HepG2 (cell line): ENCODE measurements at regions not wholly inside any gene's neighbourhood (a gene's known extent, or its start where the extent isn't known, plus 50 kb on each side); places are given as distances from the start of the nearest gene placed in this dataset.

ENCODE experiments used
- ATAC-seq: fragments of 200-7000 bp; cut with Tn5 transposase; 3 replicates; pipeline ENCODE4 v1.9.1; 2020; ENCODE audit warnings: mild to moderate bottlenecking, moderate library complexity
- BruUV-seq: library from RNA; stranded (reverse); fragments of 400-500 nt; replicated peaks from 2 replicates; lab custom pipeline; 2021; lab: Mats Ljungman, UMichigan
- CTCF ChIA-PET: fragments of 300-600 bp; formaldehyde crosslinking; extraction: SDS; loops from one replicate; lab custom pipeline; 2021; ENCODE audit warnings: low total read pairs, inconsistent platforms, low intra/inter-chr PET ratio; lab: Yijun Ruan, JAX
- POLR2A ChIA-PET: fragments of 350-600 bp; sonication (Branson Sonifier 250); formaldehyde crosslinking; loops from one replicate; lab custom pipeline; 2020; ENCODE audit warnings: antibody characterized with exemption, inconsistent platforms; lab: Yijun Ruan, JAX
- DNase-seq: peaks from one replicate; pipeline ENCODE4 v3.0.0-alpha.2; 2015; ENCODE audit warnings: low spot score
- FAIRE-seq: peaks from 3 replicates; lab custom pipeline; 2011; peaks lifted over from hg19 to GRCh38; lab: Jason Lieb, UNC
- H2AFZ ChIP-seq: one replicate; pipeline ENCODE4 v1.6.1; 2011; ENCODE audit warnings: low read length, inconsistent platforms
- H3K27ac ChIP-seq: fragments of 300-600 bp; 3 replicates; pipeline ENCODE4 v1.8.0; 2011; ENCODE audit warnings: mixed run types, mild to moderate bottlenecking, mixed read lengths, low read length, inconsistent platforms; ENCODE audit not compliant: insufficient read depth; ENCODE audit errors: extremely low read length
- H3K27me3 ChIP-seq, 2 experiments: fragments of 200-600 bp in 1 of 2; 2 replicates in 1 of 2; 3 replicates in 1 of 2; pipeline versions ENCODE4 v1.6.0 to v1.8.0; 2011; ENCODE audit warnings: low read length in 2 of 2, mild to moderate bottlenecking in 2 of 2, moderate library complexity in 2 of 2, inconsistent platforms in 1 of 2; ENCODE audit not compliant: insufficient read depth in 2 of 2, control insufficient read depth in 1 of 2
- H3K36me3 ChIP-seq, 2 experiments: fragments of 200-600 bp in 1 of 2; replicated peaks in 1 of 2; 2 replicates in 1 of 2; 3 replicates in 1 of 2; pipeline versions ENCODE4 v1.5.1 to v1.8.0; 2011; ENCODE audit warnings: low read length in 2 of 2, inconsistent platforms in 1 of 2; ENCODE audit not compliant: insufficient read depth in 2 of 2, control insufficient read depth in 1 of 2
- H3K4me1 ChIP-seq: 2 replicates; pipeline ENCODE4 v1.5.1; 2012; ENCODE audit warnings: low read length, inconsistent platforms; ENCODE audit not compliant: insufficient read depth
- H3K4me2 ChIP-seq: 2 replicates; pipeline ENCODE4 v1.6.0; 2011; ENCODE audit warnings: low read depth, low read length, inconsistent platforms
- H3K4me3 ChIP-seq, 3 experiments: fragments of 200-600 bp in 1 of 3; sonication (generic), shearing (Covaris generic) in 1 of 3; replicated peaks in 1 of 3; 2 replicates each; pipeline ENCODE4 v1.5.1; 2011 to 2016; ENCODE audit warnings: low read length in 3 of 3, inconsistent platforms in 2 of 3, low read depth in 2 of 3, mild to moderate bottlenecking in 2 of 3, control low read depth in 1 of 3, mixed read lengths in 1 of 3; ENCODE audit not compliant: insufficient read depth in 1 of 3
- H3K79me2 ChIP-seq: one replicate; pipeline ENCODE4 v1.6.1; 2011; ENCODE audit warnings: low read length, inconsistent platforms; ENCODE audit not compliant: insufficient read depth
- H3K9ac ChIP-seq: 2 replicates; pipeline ENCODE4 v1.6.0; 2011; ENCODE audit warnings: mild to moderate bottlenecking, low read depth, low read length, inconsistent platforms; ENCODE audit not compliant: insufficient read depth
- H3K9me3 ChIP-seq: 2 replicates; pipeline ENCODE4 v1.5.1; 2012; ENCODE audit warnings: mild to moderate bottlenecking, low read length
- H4K20me1 ChIP-seq: 2 replicates; pipeline ENCODE4 v1.6.0; 2011; ENCODE audit warnings: inconsistent platforms, mild to moderate bottlenecking, low read length, moderate library complexity; ENCODE audit not compliant: insufficient read depth
- ELF1 ChIP-seq: sonication (generic); formaldehyde crosslinking; IDR thresholded peaks from 2 replicates; pipeline ENCODE4 v1.4.0; 2020; ENCODE audit warnings: missing genetic modification reagents
- FOXO1 ChIP-seq: sonication (generic); formaldehyde crosslinking; IDR thresholded peaks from 2 replicates; pipeline ENCODE4 v1.4.0; 2020; ENCODE audit warnings: missing genetic modification reagents
- NCOA1 ChIP-seq: sonication (generic); formaldehyde crosslinking; IDR thresholded peaks from 2 replicates; pipeline ENCODE4 v1.9.0; 2021; ENCODE audit warnings: missing genetic modification reagents
- NFE2 ChIP-seq: sonication (generic); formaldehyde crosslinking; IDR thresholded peaks from 2 replicates; pipeline ENCODE4 v1.4.0; 2020; ENCODE audit warnings: missing genetic modification reagents
- PCBP2 ChIP-seq: fragments of 200-400 bp; formaldehyde crosslinking; optimal IDR thresholded peaks from 2 replicates; pipeline ENCODE3; 2018; ENCODE audit warnings: low read length, low read depth; ENCODE audit not compliant: poor library complexity, severe bottlenecking
- PHF20 ChIP-seq: sonication (generic); formaldehyde crosslinking; IDR thresholded peaks from 2 replicates; pipeline ENCODE4 v1.5.0; 2020; ENCODE audit warnings: mild to moderate bottlenecking, missing genetic modification reagents
- RBM22 ChIP-seq: fragments of 200-400 bp; formaldehyde crosslinking; optimal IDR thresholded peaks from 2 replicates; pipeline ENCODE3; 2017; ENCODE audit warnings: mild to moderate bottlenecking, low read length, moderate library complexity
- RNF2 ChIP-seq: fragments of 450-650 bp; conservative IDR thresholded peaks from 2 replicates; pipeline ENCODE4 v1.6.1; 2016; ENCODE audit warnings: low read depth
- TCF7L2 ChIP-seq: IDR thresholded peaks from 2 replicates; pipeline ENCODE4 v1.6.1; 2011; ENCODE audit warnings: mild to moderate bottlenecking, low read depth, low read length, moderate library complexity
- ZFP90 ChIP-seq: sonication (generic); formaldehyde crosslinking; IDR thresholded peaks from 2 replicates; pipeline ENCODE4 v1.8.0; 2022; ENCODE audit warnings: missing genetic modification reagents, mild to moderate bottlenecking, inconsistent platforms, borderline replicate concordance
- ZKSCAN8 ChIP-seq: IDR thresholded peaks from 2 replicates; pipeline ENCODE4 v1.6.1; 2016; ENCODE audit warnings: borderline replicate concordance, missing genetic modification reagents, missing compliant biosample characterization
- ZMAT3 ChIP-seq: sonication (generic); formaldehyde crosslinking; conservative IDR thresholded peaks from 2 replicates; pipeline ENCODE4 v1.7.0; 2021; ENCODE audit warnings: missing genetic modification reagents
- ZNF496 ChIP-seq: sonication (generic); formaldehyde crosslinking; IDR thresholded peaks from 2 replicates; pipeline ENCODE4 v1.8.1; 2023; ENCODE audit warnings: mild to moderate bottlenecking, moderate library complexity, missing genetic modification reagents; ENCODE audit not compliant: insufficient replicate concordance
- ZNF883 ChIP-seq: sonication (generic); formaldehyde crosslinking; IDR thresholded peaks from 2 replicates; pipeline ENCODE4 v1.5.1; 2020; ENCODE audit warnings: mild to moderate bottlenecking, missing genetic modification reagents; ENCODE audit errors: not compliant biosample characterization
- WGBS: methylation state at CpG from one replicate; pipeline ENCODE4 v1.1.6; 2017; ENCODE audit warnings: low lambda C conversion rate; 5-methylcytosine and 5-hydroxymethylcytosine counted together
- in situ Hi-C: cut with HindIII; loops from 2 replicates; pipeline ENCODE4 v1.10.0; 2017; ENCODE audit warnings: low pct_unique_long_range_greater_than_20kb; ENCODE audit not compliant: extremely low pct_ligation_motif_present
- intact Hi-C: fragments of 100-400 bp; cut with micrococcal nuclease; formaldehyde crosslinking; loops from one replicate; pipeline ENCODE4 v1.10.0; 2022; ENCODE audit not compliant: unreplicated experiment
- TF ChIP-seq, protein P1 (sequence below): sonication (generic); formaldehyde crosslinking; IDR thresholded peaks from 2 replicates; pipeline ENCODE4 v1.5.1; 2020; ENCODE audit warnings: mild to moderate bottlenecking, moderate library complexity, missing genetic modification reagents
- TF ChIP-seq, protein P2 (sequence below): sonication (generic); formaldehyde crosslinking; IDR thresholded peaks from 2 replicates; pipeline ENCODE4 v1.4.0; 2020; ENCODE audit warnings: missing genetic modification reagents, mild to moderate bottlenecking, borderline replicate concordance

DNA sequence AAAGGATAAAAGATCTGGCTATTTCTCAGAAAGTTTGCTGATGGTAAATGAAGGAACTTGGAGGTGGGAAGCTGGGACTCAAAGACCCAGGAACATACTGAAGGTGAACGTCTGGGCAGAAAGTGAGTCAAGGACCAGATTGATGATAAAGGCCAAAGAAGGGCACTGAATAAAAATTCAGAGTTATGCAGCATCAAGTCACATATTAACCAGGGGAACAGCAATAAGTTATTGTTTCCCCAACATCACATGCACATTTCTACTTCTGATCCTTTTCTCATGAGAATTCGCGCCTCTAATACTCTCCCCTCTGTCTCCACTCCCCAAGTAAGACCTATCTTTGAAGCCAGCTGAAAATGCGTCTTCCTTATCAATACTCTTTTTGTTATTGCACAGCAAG lies 71.8 kb upstream of the SLC35F4 start:
- WGBS, result 6% methylated on average over 4 of the region's 4 CpGs
- in situ Hi-C loops (no loop called here), intact Hi-C loops (no loop called here)
- H3K9ac ChIP-seq, result no peak overlapping the region
- DNase-seq (no peak), ATAC-seq (no peak), FAIRE-seq (no peak)
- ChIA-PET POLR2A (no interaction called here), CTCF (no interaction called here)
- no peaks in the 10 kb centered on the region for H3K79me2 ChIP-seq
- TF ChIP-seq NFE2 (CRISPR knock-in tag), result no peak
- no peak for TF ChIP-seq ZNF883 (CRISPR knock-in tag)
- H3K4me2 ChIP-seq, result no peak overlapping the region
- no peak overlapping the region for H3K4me3 ChIP-seq
- no peak overlapping the region for H3K27ac ChIP-seq
- H3K36me3 ChIP-seq, result no peaks in the 10 kb centered on the region
- no peaks in the 10 kb centered on the region for H4K20me1 ChIP-seq
- H3K4me1 ChIP-seq, result no peaks in the 10 kb centered on the region
- no TSS peak for BruUV-seq
- H3K9me3 ChIP-seq, result no peaks in the 10 kb centered on the region
- H2AFZ ChIP-seq, result no peak overlapping the region
- H3K27me3 ChIP-seq, result no peaks in the 10 kb centered on the region

DNA sequence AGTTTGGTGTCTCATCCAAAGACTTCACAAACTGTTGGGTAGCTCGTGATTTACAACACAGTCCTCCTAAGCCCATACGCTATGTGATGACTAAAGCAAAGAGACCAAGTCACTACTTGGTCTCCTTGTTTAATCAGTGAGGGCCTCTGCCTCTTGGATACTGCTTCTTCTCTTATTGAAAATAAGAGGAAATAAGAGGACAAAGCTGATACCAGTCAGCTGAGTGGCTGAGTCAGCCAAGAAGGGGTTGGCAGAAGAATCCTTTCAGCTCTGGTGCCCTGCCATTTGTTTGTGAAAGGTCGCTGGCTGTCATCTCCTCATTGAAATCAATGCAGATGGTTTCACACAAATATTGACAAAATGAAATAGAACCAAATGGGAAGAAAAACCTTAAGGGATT lies 67.5 kb upstream of the SLC35F4 start:
- DNase-seq, result no peak
- POLR2A ChIA-PET, result no interaction called here
- WGBS, result 34% methylated on average over 3 of the region's 3 CpGs
- CTCF ChIA-PET, result no interaction called here
- Histone ChIP-seq H3K9me3 (no peaks in the 10 kb centered on the region), H2AFZ (no peak overlapping the region), H3K27ac (no peak overlapping the region), H3K9ac (no peak overlapping the region), H4K20me1 (no peaks in the 10 kb centered on the region), H3K79me2 (no peaks in the 10 kb centered on the region), H3K27me3 (no peaks in the 10 kb centered on the region), H3K36me3 (no peaks in the 10 kb centered on the region), H3K4me3 (no peak overlapping the region), H3K4me1 (no peaks in the 10 kb centered on the region), H3K4me2 (no peak overlapping the region)
- in situ Hi-C loops, result no loop called here
- intact Hi-C loops, result no loop called here
- no TSS peak for BruUV-seq
- FAIRE-seq, result no peak
- ATAC-seq, result no peak
- TF ChIP-seq TCF7L2 (no peak), ZNF496 (CRISPR knock-in tag) (no peak), ZMAT3 (CRISPR knock-in tag) (no peak), ZFP90 (no peak), RBM22 (no peak), FOXO1 (CRISPR knock-in tag) (no peak), PHF20 (CRISPR knock-in tag) (no peak), ELF1 (CRISPR knock-in tag) (no peak), ZKSCAN8 (no peak), PCBP2 (no peak), NCOA1 (no peak), RNF2 (no peak)
- TF ChIP-seq, protein P1, sequence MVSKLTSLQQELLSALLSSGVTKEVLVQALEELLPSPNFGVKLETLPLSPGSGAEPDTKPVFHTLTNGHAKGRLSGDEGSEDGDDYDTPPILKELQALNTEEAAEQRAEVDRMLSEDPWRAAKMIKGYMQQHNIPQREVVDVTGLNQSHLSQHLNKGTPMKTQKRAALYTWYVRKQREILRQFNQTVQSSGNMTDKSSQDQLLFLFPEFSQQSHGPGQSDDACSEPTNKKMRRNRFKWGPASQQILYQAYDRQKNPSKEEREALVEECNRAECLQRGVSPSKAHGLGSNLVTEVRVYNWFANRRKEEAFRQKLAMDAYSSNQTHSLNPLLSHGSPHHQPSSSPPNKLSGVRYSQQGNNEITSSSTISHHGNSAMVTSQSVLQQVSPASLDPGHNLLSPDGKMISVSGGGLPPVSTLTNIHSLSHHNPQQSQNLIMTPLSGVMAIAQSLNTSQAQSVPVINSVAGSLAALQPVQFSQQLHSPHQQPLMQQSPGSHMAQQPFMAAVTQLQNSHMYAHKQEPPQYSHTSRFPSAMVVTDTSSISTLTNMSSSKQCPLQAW (CRISPR knock-in tag), result no peak
- TF ChIP-seq, protein P2, sequence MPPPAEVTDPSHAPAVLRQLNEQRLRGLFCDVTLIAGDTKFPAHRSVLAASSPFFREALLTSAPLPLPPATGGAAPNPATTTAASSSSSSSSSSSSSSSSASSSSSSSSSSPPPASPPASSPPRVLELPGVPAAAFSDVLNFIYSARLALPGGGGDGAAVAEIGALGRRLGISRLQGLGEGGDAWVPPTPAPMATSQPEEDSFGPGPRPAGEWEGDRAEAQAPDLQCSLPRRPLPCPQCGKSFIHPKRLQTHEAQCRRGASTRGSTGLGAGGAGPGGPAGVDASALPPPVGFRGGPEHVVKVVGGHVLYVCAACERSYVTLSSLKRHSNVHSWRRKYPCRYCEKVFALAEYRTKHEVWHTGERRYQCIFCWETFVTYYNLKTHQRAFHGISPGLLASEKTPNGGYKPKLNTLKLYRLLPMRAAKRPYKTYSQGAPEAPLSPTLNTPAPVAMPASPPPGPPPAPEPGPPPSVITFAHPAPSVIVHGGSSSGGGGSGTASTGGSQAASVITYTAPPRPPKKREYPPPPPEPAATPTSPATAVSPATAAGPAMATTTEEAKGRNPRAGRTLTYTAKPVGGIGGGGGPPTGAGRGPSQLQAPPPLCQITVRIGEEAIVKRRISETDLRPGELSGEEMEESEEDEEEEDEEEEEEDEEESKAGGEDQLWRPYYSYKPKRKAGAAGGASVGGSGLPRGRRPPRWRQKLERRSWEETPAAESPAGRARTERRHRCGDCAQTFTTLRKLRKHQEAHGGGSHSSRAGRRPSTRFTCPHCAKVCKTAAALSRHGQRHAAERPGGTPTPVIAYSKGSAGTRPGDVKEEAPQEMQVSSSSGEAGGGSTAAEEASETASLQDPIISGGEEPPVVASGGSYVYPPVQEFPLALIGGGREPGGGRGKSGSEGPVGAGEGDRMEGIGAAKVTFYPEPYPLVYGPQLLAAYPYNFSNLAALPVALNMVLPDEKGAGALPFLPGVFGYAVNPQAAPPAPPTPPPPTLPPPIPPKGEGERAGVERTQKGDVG, result no peak
